ENCODE measurements at regions not wholly inside any gene's neighbourhood (a gene's known extent, or its start where the extent isn't known, plus 50 kb on each side); places are given as distances from the start of the nearest gene placed in this dataset.
"Not testable (repeated sequence)": the region's sequence is repeated elsewhere in the genome, so short reads cannot be mapped to it uniquely, and the experiment has no call there.

DNA sequence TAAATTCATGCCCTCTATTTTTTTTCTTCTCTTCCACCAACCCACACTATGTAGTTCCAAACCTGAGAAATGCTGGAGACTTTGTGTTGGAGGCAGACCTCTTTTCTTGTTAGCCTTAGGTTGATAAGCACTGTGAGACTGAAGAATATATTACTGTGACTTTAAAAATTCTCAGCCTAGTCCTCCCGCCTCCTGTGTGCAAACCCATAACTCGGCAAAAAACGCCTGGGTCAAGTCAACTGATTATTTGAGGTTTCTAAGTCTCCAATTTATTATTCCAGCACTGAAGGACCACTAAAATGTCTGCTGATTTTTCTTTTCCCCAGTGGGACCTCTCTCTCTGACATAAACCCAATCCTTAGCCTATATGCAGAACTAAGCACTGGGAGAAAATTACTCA lies 1946.0 kb upstream of the RAG2 start:
- no peak for DNase-seq

DNA sequence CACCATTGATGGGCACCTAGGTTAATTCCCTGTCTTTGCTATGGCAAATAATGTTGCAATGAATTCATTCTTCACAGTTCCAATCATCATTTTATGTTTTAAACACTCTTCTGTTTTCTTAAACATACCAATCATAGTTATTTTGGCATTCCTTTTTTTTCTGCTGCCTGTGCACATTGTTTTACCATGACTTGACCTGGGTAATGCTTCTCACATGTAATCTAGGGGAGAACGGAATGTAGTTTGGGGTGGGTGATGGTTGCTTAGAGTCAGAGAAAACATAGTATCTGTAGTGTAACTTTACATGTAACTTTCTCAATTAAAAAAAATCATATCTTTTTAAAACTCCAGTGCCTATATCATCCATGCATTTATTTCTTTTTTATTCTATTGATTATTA lies 1945.3 kb upstream of the RAG2 start:
- DNase-seq: no peak

DNA sequence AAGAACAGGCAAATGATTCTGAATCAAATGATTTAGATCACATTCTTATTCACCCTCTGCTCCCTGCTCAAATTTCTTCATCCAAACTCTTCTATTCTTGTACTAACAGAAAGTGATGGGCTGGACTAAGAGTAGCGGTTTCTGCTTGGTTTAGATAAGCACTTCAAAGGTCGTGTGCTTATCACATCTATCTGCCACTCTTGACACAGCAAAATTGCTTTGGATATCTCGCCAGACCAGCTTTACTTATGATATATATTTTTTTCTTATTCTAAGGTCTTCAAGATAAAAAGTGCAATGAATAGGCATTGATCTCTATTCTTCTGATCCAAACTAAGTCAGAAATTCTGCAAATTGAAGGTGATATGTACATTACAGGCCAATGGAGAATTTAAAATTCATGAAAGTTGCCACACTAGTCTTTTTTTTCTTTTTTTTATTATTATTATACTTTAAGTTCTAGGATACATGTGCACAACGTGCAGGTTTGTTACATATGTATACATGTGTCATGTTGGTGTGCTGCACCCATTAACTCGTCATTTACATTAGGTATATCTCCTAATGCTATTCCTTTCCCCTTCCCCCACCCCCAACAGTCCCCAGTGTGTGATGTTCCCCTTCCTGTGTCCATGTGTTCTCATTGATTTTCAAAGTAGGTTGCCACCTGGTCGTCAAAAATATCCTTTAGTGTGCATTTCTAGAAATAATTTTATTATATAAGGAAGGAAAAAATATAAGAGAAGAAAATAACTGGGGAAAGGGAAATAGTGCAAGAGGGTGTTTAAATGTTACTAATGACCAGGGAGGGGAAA lies 1941.0 kb upstream of the RAG2 start:
- DNase-seq: no peak

DNA sequence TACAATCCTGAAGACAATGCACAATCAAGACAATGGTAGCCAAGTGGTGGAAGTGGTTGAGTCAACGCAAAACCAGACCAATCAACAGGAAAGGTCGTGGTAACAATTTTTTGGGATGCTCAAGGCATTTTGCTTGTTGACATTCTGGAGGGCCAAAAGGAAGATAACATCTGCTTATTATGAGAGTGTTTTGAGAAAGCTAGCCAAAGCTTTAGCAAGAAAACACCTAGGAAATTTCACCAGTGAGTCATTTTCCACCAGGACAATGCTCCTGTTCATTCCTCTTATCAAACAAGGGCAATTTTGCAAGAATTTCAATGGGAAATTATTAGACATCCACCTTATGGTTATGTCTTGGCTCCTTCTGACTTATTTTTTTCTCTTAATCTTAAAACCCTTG lies 1932.2 kb upstream of the RAG2 start:
- DNase-seq: no peak

DNA sequence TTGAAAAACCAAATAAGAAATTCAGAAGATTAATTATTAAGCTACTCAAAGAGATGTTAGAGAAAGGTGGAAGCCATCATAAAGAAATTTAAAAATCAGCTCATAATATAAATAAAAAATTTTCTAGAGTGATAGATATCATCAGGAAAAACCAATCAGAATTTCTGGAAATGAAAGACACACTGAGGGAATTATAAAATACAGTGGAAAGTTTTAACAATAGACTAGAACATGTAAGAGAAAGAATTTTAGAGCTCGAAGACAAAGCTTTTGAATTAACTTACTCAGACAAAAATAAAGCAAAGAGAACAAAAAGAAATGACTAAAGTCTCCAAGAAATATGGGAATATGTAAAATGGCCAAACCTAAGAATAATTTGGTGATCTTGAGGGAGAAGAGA lies 1926.9 kb upstream of the RAG2 start:
- DNase-seq: no peak

DNA sequence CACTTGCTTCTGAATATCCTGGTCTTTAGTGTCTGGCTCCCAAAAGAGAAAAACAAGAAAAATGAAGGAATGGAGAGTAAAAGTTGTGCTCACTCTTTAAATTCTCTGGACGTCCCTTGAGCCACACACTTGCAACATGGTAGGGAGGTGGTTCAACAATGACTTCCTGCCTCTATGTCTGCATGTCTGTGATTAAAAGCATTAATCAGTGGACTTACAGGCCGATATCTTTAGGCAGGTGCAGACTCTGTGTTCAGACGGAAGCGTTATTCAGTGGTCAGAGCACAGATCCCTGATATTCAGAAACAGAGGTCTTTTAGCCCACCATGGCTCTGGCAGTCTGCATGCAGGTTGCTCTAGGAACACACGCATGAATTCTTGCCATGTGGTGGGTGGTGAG lies 1920.0 kb upstream of the RAG2 start:
- no peak for DNase-seq

DNA sequence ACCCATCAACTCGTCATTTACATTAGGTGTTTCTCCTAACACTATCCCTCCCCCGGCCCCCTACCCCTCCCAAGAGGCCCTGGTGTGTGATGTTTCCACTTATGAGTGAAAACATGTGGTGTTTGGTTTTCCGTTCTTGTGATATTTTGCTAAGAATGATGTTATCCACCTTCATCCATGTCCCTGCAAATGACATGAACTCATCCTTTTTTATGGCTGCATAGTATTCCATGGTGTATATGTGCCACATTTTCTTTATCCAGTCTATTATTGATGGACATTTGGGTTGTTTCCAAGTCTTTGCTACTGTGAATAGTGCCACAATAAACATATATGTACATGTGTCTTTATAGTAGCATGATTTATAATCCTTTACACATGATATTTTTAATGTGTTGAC lies 1914.8 kb upstream of the RAG2 start:
- not testable (repeated sequence) for DNase-seq

DNA sequence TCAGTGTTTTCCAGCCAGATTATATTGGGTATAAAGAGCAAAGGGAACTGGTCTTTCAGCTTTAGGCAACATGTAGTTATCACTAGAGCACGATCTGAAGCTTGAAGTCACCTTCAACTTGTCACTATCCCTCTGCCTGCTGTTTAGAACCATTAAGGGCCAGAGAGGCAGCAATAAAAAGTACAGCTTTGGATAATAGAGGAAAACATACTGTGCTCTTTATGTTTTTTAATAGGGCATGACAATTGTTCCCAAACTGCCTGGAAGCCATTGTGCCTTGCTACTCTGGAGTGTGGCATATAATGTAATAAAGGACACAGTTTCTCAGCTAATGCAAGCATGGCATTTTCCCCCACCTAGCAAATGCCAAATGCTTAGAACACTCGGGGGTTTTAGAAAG lies 1912.0 kb upstream of the RAG2 start:
- no peak for DNase-seq

DNA sequence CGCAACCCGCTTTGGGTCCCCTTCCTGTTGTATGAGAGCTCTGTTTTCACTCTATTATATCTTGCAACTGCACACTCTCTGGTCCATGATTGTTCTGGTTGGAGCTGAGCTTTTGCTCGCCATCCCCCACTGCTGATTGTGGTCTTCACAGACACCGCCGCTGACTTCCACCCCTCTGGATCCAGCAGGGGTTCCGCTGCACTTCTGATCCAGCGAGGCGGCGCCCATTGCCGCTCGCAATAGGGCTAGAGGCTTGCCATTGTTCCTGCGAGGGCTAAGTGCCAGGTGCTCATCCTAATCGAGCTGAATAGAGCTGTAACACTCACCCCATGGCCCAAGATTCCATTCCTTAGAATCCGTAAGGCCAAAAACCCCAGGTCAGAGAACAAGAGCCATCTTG lies 1905.8 kb upstream of the RAG2 start:
- DNase-seq: no peak

DNA sequence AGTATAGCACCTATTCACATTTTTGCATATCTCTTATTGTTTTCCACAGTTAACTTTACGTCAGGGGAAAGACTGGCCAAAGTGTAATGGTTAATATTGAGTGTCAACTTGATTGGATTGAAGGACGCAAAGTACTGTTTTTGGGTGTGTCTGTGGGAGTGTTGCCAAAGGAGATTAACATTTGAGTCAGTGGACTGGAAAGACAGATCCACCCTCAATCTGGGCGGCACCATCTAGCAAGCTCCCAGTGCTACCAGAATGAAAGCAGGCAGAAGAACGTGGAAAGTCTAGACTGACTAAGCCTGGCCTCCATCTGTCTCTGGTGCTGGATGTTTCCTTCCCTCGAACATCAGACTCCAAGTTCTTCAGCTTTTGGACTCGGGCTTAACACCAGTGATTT lies 1900.7 kb upstream of the RAG2 start:
- DNase-seq: no peak

DNA sequence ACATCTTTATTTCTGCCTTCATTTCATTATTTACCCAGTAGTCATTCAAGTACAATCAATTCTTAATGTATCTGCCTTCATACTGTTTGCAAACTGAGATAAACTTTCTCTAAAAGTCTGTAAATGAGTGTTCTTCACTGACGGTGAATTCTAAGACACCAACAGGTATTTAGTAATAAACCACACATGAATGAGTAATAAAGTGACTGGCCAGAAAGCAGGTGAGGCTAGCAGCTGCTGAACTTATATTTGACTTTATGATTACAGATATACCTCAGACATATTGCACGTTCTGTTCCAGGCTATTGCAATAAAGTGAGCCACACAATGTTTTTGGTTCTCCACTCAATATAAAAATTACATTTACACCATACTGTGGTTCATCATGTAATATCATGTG lies 1894.0 kb upstream of the RAG2 start:
- DNase-seq: no peak

DNA sequence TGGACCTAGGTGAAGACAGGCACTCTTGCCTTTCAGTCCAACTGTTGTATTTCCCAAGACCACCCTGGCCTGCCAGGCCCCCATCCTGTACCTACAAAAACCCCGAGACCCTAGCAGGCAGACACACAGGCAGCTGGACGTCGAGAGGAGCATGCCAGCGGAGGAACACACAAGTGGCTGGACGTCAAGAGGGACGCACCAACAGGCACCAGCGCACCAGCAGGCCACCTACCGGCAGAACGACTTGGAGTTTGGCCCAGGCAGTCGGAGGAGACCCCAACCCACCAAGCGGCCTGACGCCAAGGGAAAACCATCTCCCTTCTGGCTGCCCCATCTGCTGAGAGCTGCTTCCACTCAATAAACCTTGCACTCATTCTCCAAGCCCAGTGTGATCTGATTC lies 1883.4 kb upstream of the RAG2 start:
- no peak for DNase-seq

DNA sequence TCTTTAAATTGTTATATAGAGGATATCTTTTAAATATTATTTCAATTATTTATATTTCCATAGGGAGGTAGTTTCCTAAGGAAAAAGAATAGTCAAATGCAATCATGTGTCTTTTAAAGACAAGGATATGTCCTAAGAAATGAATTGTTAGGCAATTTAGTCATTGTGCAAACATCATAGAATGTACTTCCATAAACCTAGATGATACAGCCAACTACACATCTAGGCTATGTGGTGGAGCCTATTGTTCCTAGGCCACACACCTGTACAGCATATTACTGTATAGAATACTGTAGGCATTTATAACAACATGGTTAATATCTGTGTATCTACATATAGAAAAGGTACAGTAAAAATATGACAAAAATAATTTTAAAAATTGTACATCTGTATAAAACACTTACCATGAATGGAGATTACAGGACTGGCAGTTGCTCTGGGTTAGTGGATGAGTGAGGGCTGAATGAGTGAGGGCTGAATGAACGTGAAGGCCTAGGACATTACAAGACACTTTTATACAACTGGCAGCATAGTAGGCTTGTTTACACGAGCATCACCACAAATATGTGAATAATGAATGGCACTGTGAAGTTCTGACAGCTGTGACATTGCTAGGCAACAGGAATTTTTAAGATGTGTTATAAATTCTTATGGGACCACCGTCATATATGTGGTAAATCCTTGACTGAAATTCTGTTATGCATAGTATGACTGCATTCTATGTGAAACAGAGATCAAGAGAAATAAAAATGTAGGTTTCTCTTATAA lies 1879.0 kb upstream of the RAG2 start:
- no peak for DNase-seq

DNA sequence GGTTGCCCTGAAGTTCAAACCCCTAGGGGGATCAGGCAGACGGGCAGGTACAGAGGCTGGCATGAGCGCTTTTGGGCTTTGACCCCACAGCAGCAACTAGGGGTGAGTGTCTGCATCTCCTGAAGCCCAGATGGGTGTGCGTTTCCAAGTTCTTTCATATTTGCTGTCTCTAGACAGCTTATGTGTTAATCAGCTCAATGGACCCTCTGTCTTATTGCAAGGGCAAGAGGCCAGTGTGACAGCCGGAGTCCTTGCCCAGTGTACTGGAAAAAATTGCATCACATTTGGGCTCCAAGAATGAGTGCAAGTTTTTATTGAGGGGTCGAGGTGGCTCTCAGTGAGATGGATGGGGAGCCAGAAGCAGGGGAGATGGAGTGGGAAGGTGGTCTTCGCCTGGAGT lies 1863.7 kb upstream of the RAG2 start:
- DNase-seq: no peak

DNA sequence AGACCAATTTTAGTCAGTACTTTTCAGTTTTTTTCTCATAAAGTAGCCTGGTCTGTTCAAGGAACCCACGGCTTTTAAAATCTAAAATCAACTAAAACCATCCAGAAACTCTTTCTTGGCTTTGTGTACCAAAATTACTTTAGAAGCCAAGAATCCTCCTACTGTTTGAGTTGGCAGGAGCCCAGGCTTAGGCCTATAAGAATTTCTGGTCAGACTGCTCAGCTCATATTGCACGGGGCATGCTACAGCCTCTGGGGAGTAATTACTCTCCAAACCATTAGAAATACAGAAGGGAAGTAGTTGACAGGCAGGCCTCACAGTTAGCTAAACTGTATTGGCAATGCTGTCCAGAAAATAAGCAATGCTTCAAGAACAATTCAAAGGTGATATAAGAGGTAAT lies 1862.9 kb upstream of the RAG2 start:
- DNase-seq: no peak

DNA sequence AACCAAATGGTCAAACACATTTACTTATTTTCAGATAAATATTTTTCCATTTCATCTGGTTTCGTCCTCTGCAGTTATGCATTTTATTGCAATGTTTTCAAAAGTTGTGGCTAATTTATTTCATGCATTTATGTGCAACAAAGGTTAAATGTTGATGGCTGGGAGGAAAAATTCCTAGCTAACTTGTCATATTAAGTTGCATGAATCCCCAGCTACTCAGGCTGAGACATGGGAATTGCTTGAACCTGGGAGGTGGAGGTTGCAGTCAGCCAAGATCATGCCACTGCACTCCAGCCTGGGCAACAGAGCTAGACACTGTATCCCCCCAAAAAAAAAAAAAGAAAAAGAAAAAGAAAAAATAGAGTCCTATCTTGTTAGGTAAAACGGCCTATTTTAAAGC lies 1862.4 kb upstream of the RAG2 start:
- no peak for DNase-seq

DNA sequence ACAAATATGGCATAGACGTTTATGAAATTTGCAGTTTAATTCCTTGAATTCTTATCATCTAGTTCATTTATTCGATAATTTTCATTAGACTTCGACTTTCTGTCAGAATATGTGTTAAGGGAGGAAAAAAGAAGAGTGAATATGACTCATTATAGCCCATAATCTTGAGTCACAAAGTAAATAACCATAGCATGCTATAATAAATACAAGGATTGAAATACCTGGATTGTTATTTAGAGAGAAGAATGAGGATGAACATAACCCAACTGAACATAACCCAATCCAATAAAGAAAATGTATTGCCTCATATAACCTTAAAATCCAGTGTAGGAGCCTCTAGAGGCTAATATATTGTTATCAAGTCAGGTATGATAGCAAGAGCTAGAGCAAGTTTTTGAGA lies 1858.3 kb upstream of the RAG2 start:
- DNase-seq: no peak

DNA sequence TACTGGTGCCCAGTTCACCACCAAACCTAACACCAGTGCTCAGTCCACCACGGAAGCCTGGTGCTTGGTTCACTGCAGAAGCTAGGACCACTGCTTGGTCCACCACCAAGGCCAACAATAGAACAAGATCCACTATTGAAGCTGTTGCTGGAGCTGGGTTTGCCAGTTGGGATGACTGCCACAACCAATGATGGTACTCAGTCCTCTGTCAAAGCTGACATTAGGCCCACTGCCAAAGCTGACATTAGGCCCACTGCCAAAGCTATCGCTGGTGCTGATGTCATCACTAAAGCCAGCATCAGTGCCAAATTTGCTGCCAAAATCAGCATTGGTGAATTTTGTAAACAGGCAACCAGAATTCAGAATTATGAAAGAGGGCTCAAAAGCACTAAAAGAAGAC lies 1850.2 kb upstream of the RAG2 start:
- no peak for DNase-seq

DNA sequence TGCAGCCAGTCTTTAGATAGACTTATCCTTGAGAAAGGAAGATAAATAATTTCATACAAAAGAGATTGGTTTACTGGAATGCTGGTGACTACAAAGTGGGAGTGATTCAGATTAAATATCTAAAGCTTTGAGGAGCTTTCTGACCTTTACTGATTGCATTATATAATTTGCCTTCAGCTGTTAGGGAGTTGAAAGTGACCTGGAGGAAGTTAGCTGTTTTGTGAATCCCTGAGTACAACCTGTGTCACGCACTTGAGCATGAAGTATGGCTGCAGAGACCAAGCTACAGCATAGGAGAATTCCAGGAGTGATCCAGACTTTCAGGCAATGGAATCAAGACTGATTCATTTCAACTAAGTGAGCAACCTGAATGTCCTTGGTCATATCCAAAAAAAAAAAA lies 1848.3 kb upstream of the RAG2 start:
- no peak for DNase-seq

DNA sequence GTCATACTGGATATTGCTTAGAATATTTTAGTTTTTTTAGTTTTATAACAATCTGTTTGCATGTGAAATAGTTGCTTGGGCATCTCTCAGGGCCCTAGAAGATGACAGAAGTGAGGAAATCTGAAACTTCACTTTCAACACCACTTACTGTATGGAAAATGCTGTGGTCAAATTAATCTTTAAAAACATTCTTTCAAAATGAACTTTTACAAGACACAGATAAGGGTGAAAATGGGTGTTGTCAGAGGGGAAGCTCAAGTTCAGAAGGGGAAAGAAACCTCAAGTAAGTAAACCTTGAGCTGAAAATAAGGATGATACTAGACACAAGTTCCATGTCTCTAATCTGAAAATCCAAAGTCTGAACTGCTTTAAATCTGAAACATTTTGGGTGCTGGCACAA lies 1840.1 kb upstream of the RAG2 start:
- DNase-seq: no peak

DNA sequence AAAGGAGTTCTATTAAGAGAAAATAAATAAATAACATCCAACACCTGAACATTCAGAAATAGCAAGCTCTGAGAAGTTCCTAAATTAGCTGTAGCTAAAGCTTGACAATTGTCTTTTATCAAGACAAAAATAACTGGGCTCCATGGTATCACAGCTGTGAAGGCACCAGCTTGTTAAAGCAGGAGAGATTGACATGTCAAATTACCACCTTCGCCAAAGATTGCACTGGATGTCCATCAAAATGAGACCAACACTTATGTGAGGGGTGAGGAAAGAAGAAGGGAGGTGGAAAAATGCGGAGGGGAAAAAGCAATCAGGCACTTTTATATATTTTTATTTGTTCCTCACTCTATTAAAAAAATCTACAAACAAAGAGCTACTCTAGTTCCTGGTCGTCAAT lies 1827.5 kb upstream of the RAG2 start:
- no peak for DNase-seq

DNA sequence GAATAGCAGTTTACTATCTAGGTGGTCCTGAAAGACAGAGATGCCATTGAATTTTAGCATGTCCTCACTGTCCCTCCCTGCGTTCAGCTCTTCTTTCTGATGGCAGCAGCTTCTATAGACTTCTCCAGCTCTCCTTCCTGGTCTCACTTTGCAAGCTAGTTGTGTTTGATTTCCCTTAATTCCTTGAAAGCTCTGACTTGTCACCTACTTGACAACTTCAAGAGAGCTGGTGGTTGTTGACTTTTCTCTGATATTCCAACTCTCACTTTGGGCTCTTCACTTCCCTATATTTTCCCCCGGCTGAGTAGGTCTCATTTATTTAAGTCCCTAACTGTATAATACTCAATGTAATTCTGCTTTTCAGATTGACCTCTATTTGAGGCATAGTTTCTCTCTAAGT lies 1825.0 kb upstream of the RAG2 start:
- no peak for DNase-seq

DNA sequence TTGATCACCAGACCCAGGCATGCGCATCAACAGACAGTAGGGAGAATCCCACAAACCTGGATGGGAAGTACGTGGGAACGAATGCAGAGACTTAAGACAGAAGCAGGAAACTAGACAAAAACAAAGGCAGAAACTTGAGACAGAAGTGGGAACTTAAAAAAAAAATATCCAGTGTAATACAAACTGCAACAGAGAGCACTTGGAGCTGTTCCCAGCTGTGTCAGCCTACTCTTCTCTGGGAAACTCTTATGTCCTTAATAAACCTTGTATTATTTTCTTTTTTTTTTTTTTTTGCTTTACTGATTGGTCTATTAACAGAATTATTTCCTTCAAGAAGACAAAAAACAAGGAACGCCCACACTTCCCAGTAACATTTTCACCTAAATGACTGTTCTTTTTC lies 1818.1 kb upstream of the RAG2 start:
- no peak for DNase-seq

DNA sequence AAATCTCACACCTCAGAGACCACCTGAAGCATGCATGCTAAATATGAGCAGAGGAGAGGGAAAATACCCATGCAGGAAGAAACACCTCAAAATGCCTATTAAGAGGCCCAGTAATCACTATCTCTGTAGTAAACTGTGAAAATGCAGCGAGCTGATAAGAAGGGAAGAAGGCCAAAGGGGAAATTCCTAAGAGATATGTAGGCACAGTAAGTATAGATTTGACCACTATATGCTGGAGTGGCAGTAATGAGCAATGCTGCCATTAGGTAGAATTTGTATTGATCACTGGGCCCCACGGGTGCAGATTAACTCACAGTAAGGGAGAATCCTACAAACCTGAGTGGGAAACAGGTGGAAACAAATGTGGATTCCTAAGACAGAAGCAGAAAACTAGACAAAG lies 1813.1 kb upstream of the RAG2 start:
- no peak for DNase-seq

DNA sequence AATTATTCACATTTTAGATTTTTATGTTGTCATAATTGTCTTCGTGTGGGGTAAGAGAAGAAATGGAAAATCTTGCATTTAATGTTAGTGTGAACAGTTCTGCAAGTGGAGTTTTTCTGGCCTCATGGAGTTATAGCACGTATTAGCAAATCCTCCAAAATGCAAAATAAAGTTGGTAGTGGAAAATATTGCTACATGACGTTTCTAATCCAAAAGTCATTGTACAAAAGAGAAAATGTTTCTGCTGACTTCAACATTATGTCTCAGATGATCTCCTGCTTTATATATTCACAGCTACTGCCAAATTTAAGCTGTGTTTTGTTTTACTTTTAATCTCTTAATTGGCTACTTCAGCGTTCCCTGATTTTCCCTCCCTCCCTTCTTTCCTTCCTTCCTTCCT lies 1804.0 kb upstream of the RAG2 start:
- no peak for DNase-seq
